ENCODE measurements at regions not wholly inside any gene's neighbourhood (a gene's known extent, or its start where the extent isn't known, plus 50 kb on each side); places are given as distances from the start of the nearest gene placed in this dataset.
"Not testable (repeated sequence)": the region's sequence is repeated elsewhere in the genome, so short reads cannot be mapped to it uniquely, and the experiment has no call there.

- no peak for DNase-seq
These were observed 131.8 kb downstream of the TES start for GRCh38 chr7:116342125-116342524.

DNA sequence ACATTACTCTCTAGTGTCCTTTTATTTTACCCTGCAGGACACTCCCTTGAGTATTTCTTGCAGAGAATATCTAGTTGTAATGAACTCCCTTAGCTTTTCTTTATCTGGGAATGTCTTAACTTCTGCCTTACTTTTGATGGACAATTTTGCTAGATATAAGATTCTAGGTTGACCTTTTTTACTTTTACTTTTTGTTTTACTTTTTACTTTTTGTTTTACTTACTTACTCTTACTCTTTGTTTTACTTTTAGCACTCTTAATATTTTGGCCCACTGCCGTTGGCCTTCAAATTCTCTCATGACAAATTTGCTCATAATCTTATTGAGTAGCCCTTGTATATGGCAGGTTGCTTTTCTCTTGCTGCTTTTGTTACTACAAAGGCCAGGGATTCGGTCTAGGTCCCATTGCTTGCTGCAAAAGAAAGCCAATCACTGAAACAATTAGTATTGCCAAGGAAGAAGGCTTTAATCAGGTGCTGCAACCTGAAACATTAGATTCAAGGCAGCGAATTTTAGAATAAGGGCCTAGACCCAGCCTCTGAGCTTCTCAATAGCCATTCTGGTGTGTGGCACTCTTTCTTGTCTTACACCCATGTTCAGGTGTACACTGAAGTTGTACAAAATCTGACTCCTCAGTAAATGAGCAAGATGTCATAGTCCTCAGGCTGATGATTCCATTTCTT, 137.0 kb downstream of the TES start:
- DNase-seq: no peak

DNA sequence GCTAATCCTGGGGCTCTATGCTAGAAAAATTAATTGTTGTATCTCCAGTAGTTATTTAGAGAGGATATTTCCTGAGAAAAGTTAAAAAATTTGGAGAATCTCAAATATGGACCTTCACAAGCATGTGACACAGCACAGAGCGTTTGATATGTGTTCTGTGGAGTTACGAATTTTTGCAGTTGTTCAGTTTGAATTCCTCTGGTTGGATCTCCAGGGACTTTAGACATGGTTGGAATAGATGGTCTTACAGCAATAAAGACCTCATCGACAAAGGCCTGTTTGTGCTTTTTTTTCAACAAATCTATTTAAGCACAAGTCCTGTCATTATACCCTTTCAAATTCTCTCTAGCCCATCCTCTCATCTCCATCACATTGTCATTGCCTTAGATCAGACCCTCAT, 138.0 kb downstream of the TES start:
- no peak for DNase-seq

DNA sequence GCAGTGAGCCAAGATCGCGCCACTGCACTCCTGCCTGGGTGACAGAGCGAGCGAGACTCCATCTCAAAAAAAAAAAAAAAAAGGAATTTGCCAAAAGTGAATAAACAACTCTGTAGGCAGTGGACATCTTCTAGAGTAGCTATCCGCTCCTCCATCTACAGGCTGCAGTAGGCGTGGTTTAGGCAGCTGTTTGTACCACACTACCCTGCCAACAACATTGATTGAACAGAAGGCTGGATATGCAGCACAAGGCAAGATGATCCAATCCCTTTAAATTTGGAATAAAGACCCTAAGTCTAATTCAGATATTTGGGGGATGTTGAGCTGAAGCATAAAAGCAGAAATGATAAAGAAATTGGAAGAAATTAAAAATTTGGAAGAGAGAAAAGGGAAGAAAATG, 141.6 kb downstream of the TES start:
- DNase-seq: no peak

GRCh38 chr7:116353647-116354046, 143.3 kb downstream of the TES start:
- DNase-seq: peak; percentile 29

DNA sequence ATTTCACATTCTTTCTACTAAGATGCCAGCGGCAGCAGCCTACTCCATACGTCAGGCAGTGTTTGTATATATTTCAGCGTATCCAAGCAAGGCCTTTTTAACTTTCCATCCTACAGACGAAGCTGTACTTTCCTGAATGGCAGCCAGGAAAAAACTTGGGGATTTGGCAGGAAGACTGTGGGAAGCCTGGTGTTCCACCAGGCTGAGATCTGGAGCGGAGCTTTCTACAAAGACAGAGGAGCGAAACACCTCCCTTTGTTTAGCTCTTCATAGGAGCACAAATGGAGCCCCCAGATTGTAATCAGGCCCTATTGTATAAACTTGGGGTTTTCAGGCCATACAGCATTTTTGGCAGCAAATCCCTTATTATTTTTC, 143.8 kb downstream of the TES start:
- DNase-seq: no peak

GRCh38 chr7:116354546-116355423, 144.4 kb downstream of the TES start:
- peak; percentile 72 for DNase-seq

- no peak for DNase-seq
These were observed 144.1 kb upstream of the CAV2 start for GRCh38 chr7:116355424-116355765.

GRCh38 chr7:116356333-116356965, 143.1 kb upstream of the CAV2 start:
- no peak for DNase-seq

GRCh38 chr7:116356979-116357378, 142.6 kb upstream of the CAV2 start:
- DNase-seq: no peak

DNA sequence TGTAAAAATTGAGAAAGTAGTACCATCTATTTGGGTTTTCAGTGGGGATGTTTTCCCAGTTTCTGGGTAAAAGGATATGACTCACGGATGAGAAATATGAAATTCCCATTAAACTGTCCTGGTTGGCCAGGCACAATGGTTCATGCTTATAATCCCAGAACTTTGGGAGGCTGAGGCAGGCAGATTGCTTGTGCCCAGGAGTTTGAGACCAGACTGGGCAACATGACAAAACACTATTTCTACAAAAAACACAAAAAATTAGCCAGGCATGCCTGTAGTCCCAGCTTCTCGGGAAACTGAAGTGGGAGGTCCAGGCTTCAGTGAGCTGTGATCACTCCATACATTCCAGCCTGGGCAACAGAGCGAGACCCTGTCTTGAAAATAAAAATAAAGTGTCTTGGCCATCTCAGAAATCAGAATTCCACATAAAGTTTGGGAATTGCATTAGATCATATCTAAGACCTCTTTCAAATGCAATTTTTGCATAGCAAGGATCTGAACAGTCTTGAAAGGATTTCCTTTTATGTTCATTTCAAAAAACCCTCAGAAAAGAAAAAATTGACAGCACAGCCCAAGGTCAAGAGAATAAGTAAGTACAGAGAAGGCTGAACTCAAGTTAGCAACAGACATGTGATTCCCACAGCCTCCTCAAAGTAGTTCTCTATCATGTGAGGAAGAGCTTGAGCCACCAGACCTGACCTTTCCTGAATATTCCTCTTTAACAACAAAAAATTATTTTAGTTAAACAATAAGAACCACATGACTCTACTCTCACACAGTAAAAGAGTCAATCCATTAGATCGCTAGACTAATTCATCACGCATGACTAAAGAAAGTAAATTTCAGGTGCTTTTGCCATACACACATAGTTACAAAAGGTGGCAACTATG, 141.5 kb upstream of the CAV2 start:
- DNase-seq: no peak

- no peak for DNase-seq
These were observed 137.8 kb upstream of the CAV2 start for GRCh38 chr7:116361767-116362166.

- DNase-seq: no peak
These were observed 135.7 kb upstream of the CAV2 start for GRCh38 chr7:116363637-116364432.

- DNase-seq: no peak
These were observed 135.1 kb upstream of the CAV2 start for GRCh38 chr7:116364469-116364868.

- no peak for DNase-seq
These were observed 133.7 kb upstream of the CAV2 start for GRCh38 chr7:116365797-116366196.

GRCh38 chr7:116367171-116367813, 132.2 kb upstream of the CAV2 start:
- no peak for DNase-seq

- DNase-seq: no peak
These were observed 130.6 kb upstream of the CAV2 start for GRCh38 chr7:116368965-116369364.

GRCh38 chr7:116371536-116371935, 128.0 kb upstream of the CAV2 start:
- DNase-seq: not testable (repeated sequence)

GRCh38 chr7:116373229-116373628, 126.3 kb upstream of the CAV2 start:
- not testable (repeated sequence) for DNase-seq

DNA sequence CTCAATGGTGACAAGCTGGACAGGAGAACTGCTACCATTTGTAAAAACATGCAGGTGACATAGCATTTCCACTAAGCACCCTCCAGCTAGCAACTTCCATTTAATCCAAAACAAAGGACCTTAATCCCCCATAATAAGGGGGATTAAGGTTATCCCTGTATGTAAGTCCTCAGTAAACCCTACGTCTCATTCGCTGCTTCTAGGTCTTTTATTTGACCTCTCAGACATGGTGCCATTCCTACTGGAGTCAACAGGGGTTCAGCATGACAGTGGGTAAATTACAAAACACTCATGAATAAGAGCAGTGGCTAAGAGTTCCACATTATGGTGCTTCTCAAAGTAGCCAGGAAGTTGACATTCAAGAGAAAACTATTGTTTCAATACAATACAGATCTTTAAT, 121.8 kb upstream of the CAV2 start:
- no peak for DNase-seq

DNA sequence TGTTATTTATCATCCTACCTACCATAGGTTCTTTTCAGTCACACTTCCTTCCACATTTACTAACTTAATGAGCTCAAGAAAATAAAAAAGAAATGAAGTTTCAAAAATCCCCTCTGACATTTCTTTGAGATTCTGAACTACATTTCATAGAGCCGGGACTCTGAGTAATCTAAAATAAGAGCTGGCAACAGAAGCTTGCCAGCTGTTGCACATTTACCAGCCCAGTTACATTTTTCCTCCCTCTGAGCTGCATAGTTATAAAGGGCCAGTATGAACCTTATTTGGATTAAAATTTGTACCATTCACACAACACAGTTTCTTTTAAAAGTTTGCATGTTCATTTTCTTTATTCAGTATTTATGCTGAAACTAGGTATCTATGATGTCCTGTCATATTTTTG, 119.5 kb upstream of the CAV2 start:
- DNase-seq: no peak

GRCh38 chr7:116382375-116382774, 117.2 kb upstream of the CAV2 start:
- DNase-seq: no peak
